Prostate gland (tissue), 2 donors: ENCODE measurements at regions not wholly inside any gene's neighbourhood (a gene's known extent, or its start where the extent isn't known, plus 50 kb on each side); places are given as distances from the start of the nearest gene placed in this dataset.

Experiments used
- POLR2A ChIP-seq: fragments of 450-650 bp; IDR thresholded peaks from one replicate; pipeline ENCODE4 v1.6.1; 2016; ENCODE audit warnings: antibody characterized with exemption, mild to moderate bottlenecking
- POLR2AphosphoS5 ChIP-seq: sonication (generic); formaldehyde crosslinking; IDR thresholded peaks from one replicate; pipeline ENCODE4 v1.6.1; 2017; ENCODE audit warnings: antibody characterized with exemption
- TF ChIP-seq, protein P1 (sequence below), 4 experiments: fragments of 200-600 bp in 2 of 4; fragments of 450-650 bp in 2 of 4; sonication (generic) in 2 of 4; IDR thresholded peaks; 1 replicate in 3 of 4; 2 replicates in 1 of 4; pipeline ENCODE4 v1.5.1; 2016 to 2019; ENCODE audit warnings: antibody characterized with exemption in 4 of 4, mild to moderate bottlenecking in 2 of 4, moderate library complexity in 2 of 4

- TF ChIP-seq, protein P1, sequence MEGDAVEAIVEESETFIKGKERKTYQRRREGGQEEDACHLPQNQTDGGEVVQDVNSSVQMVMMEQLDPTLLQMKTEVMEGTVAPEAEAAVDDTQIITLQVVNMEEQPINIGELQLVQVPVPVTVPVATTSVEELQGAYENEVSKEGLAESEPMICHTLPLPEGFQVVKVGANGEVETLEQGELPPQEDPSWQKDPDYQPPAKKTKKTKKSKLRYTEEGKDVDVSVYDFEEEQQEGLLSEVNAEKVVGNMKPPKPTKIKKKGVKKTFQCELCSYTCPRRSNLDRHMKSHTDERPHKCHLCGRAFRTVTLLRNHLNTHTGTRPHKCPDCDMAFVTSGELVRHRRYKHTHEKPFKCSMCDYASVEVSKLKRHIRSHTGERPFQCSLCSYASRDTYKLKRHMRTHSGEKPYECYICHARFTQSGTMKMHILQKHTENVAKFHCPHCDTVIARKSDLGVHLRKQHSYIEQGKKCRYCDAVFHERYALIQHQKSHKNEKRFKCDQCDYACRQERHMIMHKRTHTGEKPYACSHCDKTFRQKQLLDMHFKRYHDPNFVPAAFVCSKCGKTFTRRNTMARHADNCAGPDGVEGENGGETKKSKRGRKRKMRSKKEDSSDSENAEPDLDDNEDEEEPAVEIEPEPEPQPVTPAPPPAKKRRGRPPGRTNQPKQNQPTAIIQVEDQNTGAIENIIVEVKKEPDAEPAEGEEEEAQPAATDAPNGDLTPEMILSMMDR (IDR thresholded peaks at IDR 0.05): no peak
- no peak for TF ChIP-seq POLR2AphosphoS5
- no peak for TF ChIP-seq POLR2A
Observed at GRCh38 chr15:88348579-88349230, 92.2 kb upstream of the NTRK3 start.
